GM19240 (cell line): ENCODE measurements at regions not wholly inside any gene's neighbourhood (a gene's known extent, or its start where the extent isn't known, plus 50 kb on each side); places are given as distances from the start of the nearest gene placed in this dataset.

Experiments used
- DNase-seq: peaks from one replicate; pipeline ENCODE4 v3.0.0; 2011; ENCODE audit warnings: low spot score; ENCODE audit not compliant: insufficient read length

DNA sequence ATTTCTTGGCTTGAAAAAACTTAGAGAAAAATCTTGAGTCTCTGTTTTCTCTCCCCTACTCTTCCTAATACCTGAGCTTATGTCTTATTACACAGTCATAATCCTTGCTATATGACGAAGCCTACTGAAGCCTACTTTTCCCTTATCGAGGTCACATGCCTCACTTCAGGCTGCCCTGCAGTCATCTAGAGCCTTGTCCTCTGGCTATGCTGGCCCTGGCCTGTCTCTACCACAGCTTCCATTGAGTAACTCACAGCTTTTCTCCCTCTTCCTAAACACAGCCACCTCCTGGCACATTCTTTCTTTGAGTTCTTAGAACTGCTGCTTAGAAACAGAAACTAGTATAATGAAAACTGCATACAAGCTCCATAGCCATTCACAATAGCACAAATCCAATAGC, 1698.3 kb downstream of the STIM2 start:
- no peak for DNase-seq

DNA sequence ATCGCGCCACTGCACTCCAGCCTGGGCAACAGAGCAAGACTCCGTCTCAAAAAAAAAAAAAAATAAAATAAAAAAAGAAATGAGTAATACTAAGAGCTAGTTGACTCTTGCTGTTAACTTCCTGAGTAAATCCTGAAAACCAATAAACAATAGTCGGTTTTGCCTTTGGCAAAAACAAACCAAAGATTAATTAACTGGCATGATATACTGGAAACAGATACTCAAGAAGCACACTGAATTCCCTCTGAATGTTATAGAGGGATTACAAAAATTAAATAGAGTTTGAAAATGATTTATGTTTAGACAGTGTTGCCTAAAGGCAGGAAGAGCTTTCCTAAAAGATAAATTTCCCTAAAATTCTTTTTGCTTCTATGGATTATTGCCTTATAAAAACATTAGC, 1702.3 kb downstream of the STIM2 start:
- DNase-seq, result no peak

DNA sequence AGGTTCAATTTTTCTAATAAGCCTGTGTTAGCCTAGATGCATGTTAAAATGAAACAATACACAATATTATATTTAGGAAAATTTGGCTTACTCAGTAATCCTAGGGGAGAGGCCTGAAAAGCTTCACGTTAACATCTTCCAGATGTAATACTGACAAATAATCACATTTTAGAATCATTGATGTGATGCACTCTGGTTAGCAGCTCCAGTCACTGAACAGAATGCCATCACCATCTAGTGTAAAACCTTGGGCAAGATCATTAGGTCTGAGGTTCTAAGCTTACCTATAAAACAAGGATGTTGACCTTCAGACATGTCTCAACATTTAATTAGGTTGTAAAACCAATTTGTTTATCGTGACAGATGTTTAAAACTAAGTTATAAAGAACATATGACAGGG, 1704.8 kb downstream of the STIM2 start:
- DNase-seq, result no peak

DNA sequence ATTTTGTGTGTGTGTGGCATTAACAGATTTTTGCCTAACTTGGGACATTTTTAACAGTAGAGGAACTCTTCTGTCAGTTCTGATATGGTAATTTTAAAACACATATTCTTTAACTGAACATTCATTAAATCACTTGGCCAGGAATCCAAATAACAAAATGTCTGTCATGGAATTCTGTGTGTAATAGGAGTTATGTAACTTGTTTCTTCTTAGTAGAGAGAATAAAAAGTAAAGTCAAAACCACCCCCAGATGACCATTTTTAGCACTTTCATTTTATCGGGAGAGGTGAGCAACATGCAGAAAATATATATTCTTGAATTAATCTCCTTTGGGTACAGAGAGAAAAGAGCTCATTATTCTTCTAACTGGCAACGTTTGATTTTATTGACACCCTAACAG, 1740.3 kb downstream of the STIM2 start:
- DNase-seq, result no peak

DNA sequence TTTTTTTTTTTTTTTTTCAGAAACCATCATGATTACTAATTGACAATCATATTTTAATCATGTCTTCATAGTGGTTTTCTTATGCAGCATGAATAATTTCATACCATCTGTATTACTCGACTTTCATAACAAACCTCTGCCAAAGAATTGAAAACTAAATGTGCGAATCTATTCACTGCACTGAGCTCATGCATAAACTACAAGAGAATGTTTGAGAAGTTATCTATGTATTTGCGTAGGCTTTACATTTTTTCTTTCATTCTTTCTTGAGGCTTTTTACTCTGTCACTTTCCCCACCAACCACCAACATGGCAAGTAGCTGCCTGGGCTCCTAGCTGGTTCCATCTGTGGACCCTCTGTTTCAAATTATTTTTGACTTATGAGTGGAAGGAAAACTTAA, 1761.0 kb downstream of the STIM2 start:
- no peak for DNase-seq

DNA sequence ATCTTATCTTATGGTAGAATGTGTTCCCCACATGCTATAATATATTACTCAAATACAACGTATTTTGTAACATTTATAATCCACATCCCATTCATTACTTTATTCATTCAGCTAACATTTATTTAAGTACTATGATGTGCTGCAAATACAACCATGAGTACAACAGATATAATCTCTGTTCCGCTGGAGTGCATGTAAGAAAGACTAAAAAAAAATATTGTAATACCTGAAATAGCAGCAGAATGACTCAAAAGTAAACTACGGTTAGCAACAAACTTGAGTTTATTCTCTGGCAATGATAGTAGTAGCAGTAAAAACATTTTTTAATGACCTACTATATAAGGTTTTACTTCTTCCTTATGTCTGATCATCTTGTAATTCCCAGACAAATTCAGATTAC, 1776.3 kb downstream of the STIM2 start:
- DNase-seq, result no peak

DNA sequence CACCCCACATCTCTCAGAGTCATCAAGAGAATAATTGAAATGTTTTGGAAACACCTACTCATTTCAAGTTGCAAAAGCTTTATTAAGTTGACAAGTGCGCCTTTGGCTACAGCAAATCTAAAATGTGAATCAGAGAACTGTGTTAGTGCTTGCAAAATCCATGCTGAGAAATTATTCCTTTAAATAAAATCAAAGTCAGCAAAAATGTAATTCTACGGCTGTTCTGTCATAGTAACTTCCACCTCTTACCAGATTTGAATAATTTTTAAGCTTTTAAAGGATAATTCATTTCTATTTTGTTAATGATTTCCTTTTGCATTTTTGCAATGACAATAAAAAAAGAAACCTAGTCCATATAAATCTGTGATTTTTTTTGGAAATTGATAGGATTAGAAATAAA, 1779.1 kb downstream of the STIM2 start:
- DNase-seq, result no peak

DNA sequence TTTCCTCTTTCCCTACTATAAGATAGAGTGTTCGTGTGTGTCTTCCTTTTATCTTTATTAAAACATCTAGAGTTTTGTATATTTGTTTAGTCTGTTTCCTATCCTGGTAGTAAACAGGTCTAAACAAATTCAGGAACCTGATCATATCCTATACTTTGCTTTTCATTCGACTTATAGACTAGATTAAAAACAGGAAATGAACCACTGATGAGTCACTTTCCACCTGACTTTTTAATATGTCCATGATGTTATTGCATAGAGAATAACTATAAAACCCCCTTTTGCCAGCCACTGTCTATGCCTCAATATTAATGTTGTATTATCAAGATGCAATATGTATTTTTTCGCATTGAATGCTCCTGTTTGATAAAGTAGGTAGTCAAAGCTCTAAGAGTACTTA, 1794.0 kb downstream of the STIM2 start:
- DNase-seq, result no peak

DNA sequence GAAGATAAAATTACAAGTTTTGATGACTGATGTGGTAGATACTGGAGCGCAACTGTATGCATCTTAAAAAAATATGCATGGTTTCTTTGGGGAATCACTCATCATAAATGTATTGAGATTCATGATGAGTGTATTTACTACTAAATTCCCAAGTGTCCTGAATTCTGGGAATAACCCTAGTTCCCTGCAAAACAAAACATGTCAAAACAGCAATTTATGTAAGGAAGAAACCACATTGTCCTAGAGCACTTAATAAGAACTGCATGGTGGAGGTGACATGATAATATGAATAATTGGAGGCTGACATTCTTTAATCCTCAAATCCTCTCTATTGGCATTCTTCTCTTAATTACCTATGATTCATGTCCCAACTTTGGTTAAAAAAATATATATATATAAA, 1804.7 kb downstream of the STIM2 start:
- no peak for DNase-seq

DNA sequence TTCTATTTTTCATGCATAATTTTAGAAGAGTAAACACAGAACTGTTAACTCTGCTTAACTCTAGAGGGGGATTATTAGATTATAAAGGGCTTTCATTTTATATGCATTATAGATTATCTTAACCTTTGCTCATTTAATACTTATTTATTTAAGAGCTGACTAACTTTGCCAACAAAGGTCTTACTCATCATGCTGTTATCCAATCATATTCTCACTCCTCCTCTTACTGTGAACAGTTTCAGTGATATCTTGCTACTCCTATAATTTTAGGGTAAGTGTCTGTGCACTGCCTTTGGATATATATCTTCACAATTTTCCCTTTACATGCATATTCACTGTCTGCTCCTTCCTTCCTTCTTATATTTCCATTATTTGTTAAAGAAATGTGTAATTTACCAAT, 1814.9 kb downstream of the STIM2 start:
- no peak for DNase-seq

DNA sequence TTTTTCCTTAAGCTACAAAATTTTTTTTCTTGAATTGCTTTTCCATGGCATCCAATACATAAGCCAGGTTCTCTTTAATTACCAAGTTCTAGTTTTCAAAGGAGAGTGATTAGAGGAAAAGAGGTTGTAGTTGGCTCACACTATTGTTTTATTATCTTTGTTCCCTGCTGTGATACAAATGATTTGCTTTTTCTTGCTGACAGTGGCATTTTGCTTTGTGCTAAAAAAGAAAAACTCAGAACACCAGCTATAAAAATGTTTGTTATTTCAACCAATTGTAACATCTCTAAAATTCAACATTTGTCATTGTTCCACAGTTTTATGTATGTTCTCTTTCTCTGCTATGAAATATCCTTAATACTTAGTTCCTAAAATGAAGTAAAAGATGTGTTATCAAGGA, 1817.2 kb downstream of the STIM2 start:
- no peak for DNase-seq

DNA sequence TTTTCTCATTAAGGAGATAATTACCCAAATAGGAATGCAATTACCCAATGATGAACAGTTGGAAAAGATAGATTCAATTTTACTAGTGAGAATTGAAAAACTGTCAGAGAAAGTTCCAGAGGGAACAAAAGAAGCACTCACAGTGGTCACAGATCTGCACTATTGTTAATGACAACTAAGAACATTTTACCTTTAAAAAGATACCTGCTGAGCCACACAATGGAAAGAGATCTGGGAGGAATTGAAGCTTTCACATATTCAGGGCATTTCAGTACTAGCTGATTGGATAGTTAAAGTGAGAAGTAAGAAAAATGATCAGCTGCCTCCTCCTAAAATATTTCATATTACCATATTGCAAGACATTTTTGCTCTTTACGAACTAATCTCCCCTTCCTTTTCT, 1822.2 kb downstream of the STIM2 start:
- no peak for DNase-seq

DNA sequence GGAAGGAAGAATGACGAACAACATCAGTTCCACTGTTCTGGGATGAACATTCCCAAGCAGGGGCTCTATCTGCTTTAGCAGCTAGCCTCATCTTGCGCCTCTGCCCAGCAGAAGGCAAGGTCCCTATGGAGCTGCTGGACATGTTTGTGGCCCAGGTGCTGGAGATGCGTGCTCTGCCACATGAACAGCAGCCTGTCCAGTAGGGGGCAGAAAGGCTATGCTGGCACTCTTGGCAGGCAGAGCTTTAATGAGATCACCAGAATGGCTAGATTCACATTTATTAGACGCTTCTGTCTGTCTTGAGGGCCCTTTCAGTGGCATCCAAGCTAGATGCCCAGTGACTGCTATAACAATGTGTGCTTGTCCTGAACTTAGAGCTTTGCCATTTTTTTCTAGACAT, 1826.0 kb downstream of the STIM2 start:
- DNase-seq, result no peak

DNA sequence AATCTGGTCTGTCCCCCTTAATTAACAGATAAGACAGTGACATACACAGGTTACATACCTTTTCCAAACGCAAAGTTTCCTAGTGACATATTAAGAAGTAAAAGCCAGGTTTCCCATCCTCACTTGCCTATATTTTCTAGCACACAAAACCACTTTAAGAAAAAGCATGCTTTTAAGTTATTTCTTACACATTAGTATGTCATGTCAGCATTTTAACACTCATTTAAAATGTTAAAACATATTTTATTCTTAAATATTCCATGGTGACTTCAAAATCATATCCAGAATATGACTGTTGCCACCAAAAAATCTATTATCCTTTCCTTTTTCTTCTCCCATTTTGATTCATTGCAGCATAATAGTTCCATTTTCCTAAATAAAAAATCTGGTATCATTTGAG, 1830.2 kb downstream of the STIM2 start:
- DNase-seq, result no peak

DNA sequence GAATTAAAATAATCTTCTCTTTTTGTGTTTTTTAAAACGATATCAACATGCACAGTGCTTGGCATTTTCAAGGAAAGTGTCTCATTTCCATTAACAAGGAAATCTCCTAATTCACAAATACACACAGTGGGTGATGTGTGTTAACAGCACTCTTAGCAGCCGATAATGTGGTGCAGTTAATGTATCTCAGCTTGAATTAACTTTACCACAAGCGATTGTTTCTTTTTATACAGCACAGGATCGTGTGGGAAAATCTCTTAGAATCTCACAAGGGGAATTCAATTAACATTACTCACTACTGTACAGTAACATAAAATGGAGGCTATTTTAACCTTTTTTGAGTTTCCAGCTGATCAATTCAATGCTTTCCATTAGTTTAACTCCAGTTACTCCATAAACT, 1841.9 kb downstream of the STIM2 start:
- DNase-seq, result no peak

DNA sequence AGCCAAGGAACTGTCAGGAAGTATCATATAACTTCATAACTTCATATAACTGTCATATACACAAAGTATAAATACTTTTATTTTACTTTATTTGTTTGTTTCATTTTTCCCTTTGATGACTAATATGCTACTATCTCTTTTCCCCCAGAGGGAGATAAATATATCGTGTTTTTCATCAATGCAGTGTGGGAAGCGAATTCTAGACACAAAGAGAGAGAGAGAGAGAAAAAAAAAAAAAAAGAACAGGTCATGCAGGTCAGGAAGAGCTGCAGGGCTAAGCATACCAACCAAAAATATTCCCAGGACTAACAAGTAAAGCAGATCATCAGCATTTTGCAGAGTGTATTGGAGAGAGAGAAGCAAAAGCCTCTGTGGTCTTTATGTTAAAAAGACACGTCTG, 1849.2 kb downstream of the STIM2 start:
- no peak for DNase-seq

DNA sequence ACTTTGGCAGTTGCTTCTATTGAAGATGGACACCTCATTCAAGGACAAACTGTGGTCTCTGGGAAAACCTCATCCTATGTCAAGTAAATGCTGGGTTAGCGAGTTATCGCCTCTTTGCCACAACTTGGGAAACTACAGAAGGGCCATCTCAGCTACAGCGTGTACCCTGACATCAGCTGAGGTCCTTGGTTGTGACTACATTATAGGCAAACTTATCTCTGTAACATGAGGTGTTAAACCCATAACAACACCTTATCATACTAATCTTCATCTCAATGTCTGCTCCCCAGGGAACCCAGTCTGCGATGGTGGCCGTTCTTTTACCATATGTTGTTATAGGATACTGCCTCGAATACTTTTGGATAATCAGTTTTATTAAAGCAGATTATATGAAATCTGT, 1862.7 kb downstream of the STIM2 start:
- DNase-seq, result no peak

DNA sequence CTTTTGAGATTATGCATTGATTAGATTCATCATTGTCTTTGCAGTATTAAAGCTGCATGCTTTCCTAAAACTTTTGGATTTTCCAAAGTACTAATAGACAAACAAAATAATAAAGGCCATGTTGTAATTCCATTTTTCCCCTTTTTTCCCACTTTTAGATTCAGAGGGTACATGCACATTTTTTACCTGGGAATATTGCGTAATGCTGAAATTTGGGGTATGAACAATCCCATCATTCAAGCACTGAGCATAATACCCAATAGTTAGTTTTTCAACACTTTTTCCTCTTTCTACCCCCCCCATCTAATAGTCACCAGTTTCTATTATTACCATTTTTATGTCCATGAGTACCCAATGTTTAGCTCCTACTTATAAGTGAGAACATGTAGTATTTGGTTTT, 1863.6 kb downstream of the STIM2 start:
- DNase-seq, result no peak

DNA sequence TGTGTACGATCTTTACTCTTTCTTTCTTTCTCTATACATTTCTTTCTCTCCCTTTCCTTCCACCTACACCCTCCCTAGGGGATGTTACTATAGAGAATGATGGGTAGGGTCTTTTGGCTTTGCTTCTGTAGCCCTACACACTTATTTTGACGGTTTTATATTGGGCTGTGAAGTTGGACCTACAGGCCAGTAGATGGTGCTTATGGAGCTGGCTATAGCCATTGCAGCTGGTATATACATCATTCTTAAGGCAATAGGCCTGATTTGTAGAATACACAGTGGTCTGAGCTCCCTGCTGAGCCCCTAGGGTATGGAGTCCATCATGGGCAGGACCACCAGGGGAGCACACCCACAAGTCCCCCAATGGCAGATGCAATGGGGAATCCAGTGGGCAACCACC, 1869.7 kb downstream of the STIM2 start:
- no peak for DNase-seq

DNA sequence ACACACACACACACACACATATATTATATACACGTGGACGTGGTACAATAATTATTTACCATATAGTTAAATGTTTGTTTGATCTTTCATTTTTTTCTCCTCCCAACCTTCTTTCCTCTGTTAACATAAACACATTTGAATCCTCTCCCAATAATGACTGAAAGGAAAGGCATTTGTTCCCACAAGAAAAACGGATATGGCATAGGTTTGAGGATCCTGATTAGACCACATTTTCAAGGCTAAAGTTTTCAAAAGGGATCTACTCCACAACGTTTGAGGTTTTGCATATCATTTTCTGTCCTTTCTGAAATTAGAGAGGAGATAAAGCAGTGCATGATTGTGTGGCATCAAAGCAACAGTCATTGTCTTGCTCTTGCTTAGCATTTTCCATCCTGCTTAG, 1883.4 kb downstream of the STIM2 start:
- no peak for DNase-seq

DNA sequence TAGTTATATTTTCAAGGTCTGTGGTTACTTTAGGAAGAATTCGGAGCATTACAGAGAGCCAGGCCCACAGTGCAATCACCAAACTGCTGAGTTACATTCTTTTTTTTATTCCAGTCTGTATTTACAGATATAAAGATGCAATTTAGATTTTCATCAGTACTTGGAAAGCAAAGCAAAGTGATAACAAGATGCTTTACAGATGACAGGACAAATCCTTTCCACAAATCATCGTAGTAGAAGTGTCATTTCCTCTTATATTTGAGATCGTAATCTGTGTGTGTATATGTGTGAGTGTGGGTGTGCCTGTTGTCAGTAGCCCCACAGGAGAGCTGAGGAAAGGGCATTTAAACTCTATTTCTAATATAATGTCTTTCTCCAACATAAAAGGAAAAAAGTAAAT, 1893.7 kb downstream of the STIM2 start:
- DNase-seq, result no peak

DNA sequence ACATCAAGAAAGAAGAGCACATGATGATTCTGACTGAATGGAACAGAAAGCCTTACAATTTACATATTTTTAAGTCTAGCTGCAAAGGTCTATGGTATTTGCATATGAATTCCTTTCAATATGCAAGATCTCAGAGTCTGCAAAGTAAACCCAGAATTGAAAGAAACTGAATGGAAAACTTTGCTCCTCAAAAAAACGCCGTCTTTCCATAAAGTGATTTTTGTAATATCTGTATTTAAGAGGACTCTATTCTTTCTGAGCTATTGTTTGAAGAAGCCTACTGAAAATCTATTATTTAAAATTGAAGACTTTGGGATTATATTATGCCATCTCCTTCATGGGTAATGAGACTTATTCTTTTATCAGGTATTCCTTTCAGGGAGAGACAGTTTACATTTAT, 1894.4 kb downstream of the STIM2 start:
- DNase-seq, result no peak

DNA sequence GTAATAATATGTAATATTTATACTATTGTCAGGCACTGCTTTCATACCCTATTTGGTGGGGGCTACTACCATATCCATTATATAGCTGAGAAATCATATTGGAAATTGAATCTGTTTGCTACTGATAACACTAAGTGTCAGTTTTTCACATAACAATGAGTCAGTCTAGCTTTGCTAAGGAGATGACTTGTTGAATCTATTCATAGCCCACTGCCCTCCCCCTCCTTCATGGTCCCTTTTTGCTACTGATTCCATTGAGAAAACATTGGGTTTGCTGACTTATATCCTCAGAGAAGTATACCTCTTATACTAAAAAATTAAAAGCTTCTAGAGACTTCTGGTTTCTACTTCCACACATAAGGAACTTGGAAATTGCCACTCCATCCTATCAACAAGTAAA, 1898.4 kb downstream of the STIM2 start:
- no peak for DNase-seq

DNA sequence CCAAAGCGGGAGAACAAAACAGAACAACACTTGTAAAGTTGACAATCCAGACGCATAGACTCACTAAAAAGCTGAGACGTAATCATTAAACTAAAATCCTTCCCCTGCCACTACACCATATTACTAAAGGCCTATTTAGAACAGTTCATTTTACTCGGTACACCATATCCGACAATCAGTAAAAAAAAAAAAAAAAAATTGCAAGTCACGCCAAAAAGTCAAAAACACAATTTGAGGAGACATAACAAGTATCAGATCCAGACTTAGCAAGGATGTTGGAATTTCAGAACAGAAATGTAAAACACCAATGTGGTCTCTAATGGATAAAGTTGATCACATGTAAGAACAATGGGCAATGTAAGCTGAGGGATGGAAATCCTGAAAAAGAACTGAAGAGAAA, 1899.4 kb downstream of the STIM2 start:
- no peak for DNase-seq

DNA sequence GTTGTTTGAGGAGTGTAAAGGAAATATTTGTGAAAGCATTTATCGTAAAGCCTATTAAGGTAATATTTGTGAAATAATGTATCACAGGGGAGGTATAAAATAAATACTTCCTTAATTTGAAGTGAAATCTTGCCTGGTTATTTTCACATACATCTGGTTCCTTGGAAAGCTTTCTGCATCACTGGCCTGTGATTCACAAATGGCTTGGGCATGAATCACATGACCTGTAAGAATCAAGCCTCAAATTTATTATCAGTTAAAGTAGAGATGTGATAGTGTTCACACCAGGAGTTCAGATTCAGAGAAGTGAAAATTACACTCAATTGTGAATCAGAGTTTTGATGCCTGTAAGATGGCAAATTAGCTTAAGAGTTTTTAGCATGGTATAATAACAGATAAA, 1911.4 kb downstream of the STIM2 start:
- DNase-seq, result no peak
